Astrocyte (in vitro differentiated cells and primary cell): ENCODE measurements at regions not wholly inside any gene's neighbourhood (a gene's known extent, or its start where the extent isn't known, plus 50 kb on each side); places are given as distances from the start of the nearest gene placed in this dataset.

Experiments
- DNase-seq: peaks from one replicate; pipeline ENCODE4 v3.0.0-alpha.2; 2010; ENCODE audit warnings: low read depth
- FAIRE-seq: peaks from 2 replicates; lab custom pipeline; 2011; peaks lifted over from hg19 to GRCh38; lab: Jason Lieb, UNC
- H2AFZ ChIP-seq: 2 replicates; pipeline ENCODE4 v1.6.0; 2012; ENCODE audit warnings: low read depth, low read length, inconsistent platforms
- H3K27ac ChIP-seq: 2 replicates; pipeline ENCODE4 v1.5.1; 2011; ENCODE audit warnings: low read depth, low read length, inconsistent platforms
- H3K27me3 ChIP-seq: 2 replicates; pipeline ENCODE4 v1.6.0; 2011; ENCODE audit warnings: low read length, inconsistent platforms; ENCODE audit not compliant: insufficient read depth
- H3K36me3 ChIP-seq: 2 replicates; pipeline ENCODE4 v1.5.1; 2011; ENCODE audit warnings: low read length, inconsistent platforms; ENCODE audit not compliant: insufficient read depth
- H3K4me1 ChIP-seq: 2 replicates; pipeline ENCODE4 v1.5.1; 2011; ENCODE audit warnings: low read length, inconsistent platforms; ENCODE audit not compliant: insufficient read depth
- H3K4me2 ChIP-seq: 2 replicates; pipeline ENCODE4 v1.6.0; 2012; ENCODE audit warnings: low read length, inconsistent platforms
- H3K4me3 ChIP-seq: 2 replicates; pipeline ENCODE4 v1.5.1; 2011; ENCODE audit warnings: low read depth, mild to moderate bottlenecking, low read length, inconsistent platforms; ENCODE audit not compliant: insufficient read depth
- H3K79me2 ChIP-seq: 2 replicates; pipeline ENCODE4 v1.6.0; 2012; ENCODE audit warnings: mild to moderate bottlenecking, low read length, inconsistent platforms; ENCODE audit not compliant: insufficient read depth
- H3K9ac ChIP-seq: 2 replicates; pipeline ENCODE4 v1.6.0; 2012; ENCODE audit warnings: mild to moderate bottlenecking, low read length, inconsistent platforms
- H3K9me3 ChIP-seq: 2 replicates; pipeline ENCODE4 v1.5.1; 2012; ENCODE audit warnings: low read depth, mild to moderate bottlenecking, low read length, inconsistent platforms; ENCODE audit not compliant: insufficient read depth
- H4K20me1 ChIP-seq: 2 replicates; pipeline ENCODE4 v1.6.0; 2012; ENCODE audit warnings: low read length, inconsistent platforms; ENCODE audit not compliant: insufficient read depth
- H3K27ac Mint-ChIP-seq: one replicate; pipeline ENCODE4 v1.8.0; 2021; ENCODE audit warnings: mild to moderate bottlenecking, mixed read lengths; ENCODE audit not compliant: unreplicated experiment
- H3K27me3 Mint-ChIP-seq: one replicate; pipeline ENCODE4 v1.8.0; 2021; ENCODE audit warnings: low read depth, mixed read lengths; ENCODE audit not compliant: unreplicated experiment
- H3K36me3 Mint-ChIP-seq: one replicate; pipeline ENCODE4 v1.8.0; 2021; ENCODE audit warnings: low read depth, mixed read lengths; ENCODE audit not compliant: unreplicated experiment
- H3K4me1 Mint-ChIP-seq: one replicate; pipeline ENCODE4 v1.8.0; 2021; ENCODE audit warnings: low read depth, mixed read lengths; ENCODE audit not compliant: unreplicated experiment
- H3K4me3 Mint-ChIP-seq: one replicate; pipeline ENCODE4 v1.8.0; 2021; ENCODE audit warnings: mild to moderate bottlenecking, moderate library complexity, mixed read lengths; ENCODE audit not compliant: unreplicated experiment
- H3K9me3 Mint-ChIP-seq: one replicate; pipeline ENCODE4 v1.8.0; 2021; ENCODE audit warnings: mild to moderate bottlenecking, mixed read lengths; ENCODE audit not compliant: unreplicated experiment
- EZH2 ChIP-seq: IDR thresholded peaks from 2 replicates; pipeline ENCODE4 v1.6.1; 2012; ENCODE audit warnings: mild to moderate bottlenecking, low read length, inconsistent platforms; ENCODE audit not compliant: insufficient read depth
- TF ChIP-seq, protein P1 (sequence below): IDR thresholded peaks from 2 replicates; pipeline ENCODE4 v1.5.1; 2011; ENCODE audit warnings: low read depth, mild to moderate bottlenecking, inconsistent platforms, low read length, moderate library complexity; ENCODE audit not compliant: insufficient read depth

DNA sequence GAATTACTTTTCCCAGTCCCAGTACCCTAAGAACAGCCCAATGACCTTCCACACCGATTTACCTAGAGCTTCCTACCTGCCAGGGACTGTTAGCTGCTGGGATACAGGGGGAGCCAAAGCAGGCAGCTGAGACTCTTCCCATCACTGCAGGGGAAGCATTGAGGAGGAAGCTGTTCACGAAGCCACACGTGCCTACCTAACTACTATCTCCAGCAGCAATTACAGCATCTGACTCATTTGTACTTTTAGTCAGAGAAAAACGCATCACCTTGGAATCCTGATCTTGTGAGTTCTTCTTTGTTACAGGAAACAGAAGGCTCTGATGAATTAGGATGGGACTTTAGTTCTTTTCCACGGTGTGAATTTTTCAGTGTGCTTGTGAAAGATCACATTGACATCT, 113.7 kb upstream of the DHX40 start:
- H3K4me2 ChIP-seq = no peak overlapping the region
- no peak overlapping the region for H3K9ac ChIP-seq
- H3K4me1 Mint-ChIP-seq = peaks cover 2% of the 10 kb centered on the region
- no peak for TF ChIP-seq EZH2
- TF ChIP-seq, protein P1, sequence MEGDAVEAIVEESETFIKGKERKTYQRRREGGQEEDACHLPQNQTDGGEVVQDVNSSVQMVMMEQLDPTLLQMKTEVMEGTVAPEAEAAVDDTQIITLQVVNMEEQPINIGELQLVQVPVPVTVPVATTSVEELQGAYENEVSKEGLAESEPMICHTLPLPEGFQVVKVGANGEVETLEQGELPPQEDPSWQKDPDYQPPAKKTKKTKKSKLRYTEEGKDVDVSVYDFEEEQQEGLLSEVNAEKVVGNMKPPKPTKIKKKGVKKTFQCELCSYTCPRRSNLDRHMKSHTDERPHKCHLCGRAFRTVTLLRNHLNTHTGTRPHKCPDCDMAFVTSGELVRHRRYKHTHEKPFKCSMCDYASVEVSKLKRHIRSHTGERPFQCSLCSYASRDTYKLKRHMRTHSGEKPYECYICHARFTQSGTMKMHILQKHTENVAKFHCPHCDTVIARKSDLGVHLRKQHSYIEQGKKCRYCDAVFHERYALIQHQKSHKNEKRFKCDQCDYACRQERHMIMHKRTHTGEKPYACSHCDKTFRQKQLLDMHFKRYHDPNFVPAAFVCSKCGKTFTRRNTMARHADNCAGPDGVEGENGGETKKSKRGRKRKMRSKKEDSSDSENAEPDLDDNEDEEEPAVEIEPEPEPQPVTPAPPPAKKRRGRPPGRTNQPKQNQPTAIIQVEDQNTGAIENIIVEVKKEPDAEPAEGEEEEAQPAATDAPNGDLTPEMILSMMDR = no peak
- no peaks in the 10 kb centered on the region for H3K4me1 ChIP-seq
- H3K36me3 Mint-ChIP-seq = no peaks in the 10 kb centered on the region
- H3K36me3 ChIP-seq = no peaks in the 10 kb centered on the region
- H3K27ac ChIP-seq = no peak overlapping the region
- H3K9me3 ChIP-seq = no peaks in the 10 kb centered on the region
- no peaks in the 10 kb centered on the region for H3K27me3 Mint-ChIP-seq
- H2AFZ ChIP-seq = no peak overlapping the region
- no peak overlapping the region for H3K27ac Mint-ChIP-seq
- no peaks in the 10 kb centered on the region for H3K9me3 Mint-ChIP-seq
- no peaks in the 10 kb centered on the region for H3K79me2 ChIP-seq
- H3K4me3 ChIP-seq = no peak overlapping the region
- DNase-seq = peak; percentile 57
- no peaks in the 10 kb centered on the region for H3K27me3 ChIP-seq
- FAIRE-seq = no peak
- no peak overlapping the region for H3K4me3 Mint-ChIP-seq
- no peaks in the 10 kb centered on the region for H4K20me1 ChIP-seq

DNA sequence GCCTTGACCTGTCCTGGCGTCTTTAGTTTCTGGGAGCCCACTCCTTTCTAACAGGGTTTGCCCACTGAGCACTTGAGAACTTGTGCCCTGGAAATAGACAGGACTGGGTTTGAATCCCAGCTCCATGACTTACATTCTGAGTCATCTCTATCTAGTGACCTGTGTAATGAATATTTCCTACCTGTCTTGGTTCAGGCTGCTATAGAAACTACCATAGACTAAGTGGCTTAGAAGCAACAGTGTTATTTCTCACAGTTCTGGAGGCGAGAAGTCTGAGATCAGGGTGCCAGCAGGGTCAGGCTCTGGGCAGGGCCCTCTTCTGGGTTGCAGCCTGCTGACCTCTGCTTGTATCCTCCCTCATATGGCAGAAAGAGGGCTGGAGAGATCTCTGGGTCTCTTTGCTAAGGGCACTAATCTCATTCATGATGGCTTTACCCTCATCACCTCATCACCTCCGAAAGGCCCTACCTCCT, 110.7 kb upstream of the DHX40 start:
- Histone ChIP-seq H4K20me1 (no peaks in the 10 kb centered on the region), H2AFZ (no peak overlapping the region), H3K4me2 (peak overlapping the region; percentile 1), H3K9me3 (no peaks in the 10 kb centered on the region), H3K9ac (no peak overlapping the region), H3K27me3 (no peaks in the 10 kb centered on the region), H3K4me3 (no peak overlapping the region), H3K79me2 (no peaks in the 10 kb centered on the region), H3K4me1 (no peaks in the 10 kb centered on the region), H3K36me3 (no peaks in the 10 kb centered on the region), H3K27ac (no peak overlapping the region)
- no peak overlapping the region for H3K4me3 Mint-ChIP-seq
- TF ChIP-seq, protein P1 = no peak
- TF ChIP-seq EZH2 = no peak
- FAIRE-seq = no peak
- no peak for DNase-seq
- no peaks in the 10 kb centered on the region for H3K9me3 Mint-ChIP-seq
- H3K4me1 Mint-ChIP-seq = peaks cover 2% of the 10 kb centered on the region
- no peak overlapping the region for H3K27ac Mint-ChIP-seq
- no peaks in the 10 kb centered on the region for H3K27me3 Mint-ChIP-seq
- H3K36me3 Mint-ChIP-seq = peaks cover 2% of the 10 kb centered on the region

DNA sequence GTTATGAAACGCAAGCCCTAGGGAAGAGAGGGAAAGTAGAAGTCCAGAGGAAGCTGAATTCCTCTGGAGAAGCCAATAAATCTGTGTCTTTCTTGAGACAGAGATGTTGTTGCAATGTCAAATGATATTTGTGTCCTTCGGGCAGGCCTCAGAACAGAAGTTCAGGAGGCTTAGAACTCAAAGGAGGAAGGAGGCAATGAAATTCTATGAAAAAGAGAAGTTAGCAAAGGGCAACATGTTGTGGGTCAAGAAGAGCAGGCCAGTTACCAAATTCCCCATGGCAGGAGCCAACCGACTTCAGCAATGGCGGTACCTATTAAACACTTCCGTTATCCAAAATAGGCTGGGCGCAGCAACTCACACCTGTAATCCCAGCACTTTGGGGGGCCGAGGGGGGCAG, 109.0 kb upstream of the DHX40 start:
- no peak overlapping the region for H2AFZ ChIP-seq
- Mint-ChIP-seq H3K27ac (no peak overlapping the region), H3K9me3 (no peaks in the 10 kb centered on the region), H3K27me3 (peaks cover 1% of the 10 kb centered on the region), H3K4me1 (peaks cover 2% of the 10 kb centered on the region), H3K36me3 (peaks cover 2% of the 10 kb centered on the region), H3K4me3 (no peak overlapping the region)
- no peaks in the 10 kb centered on the region for H3K27me3 ChIP-seq
- FAIRE-seq = no peak
- H3K4me2 ChIP-seq = no peak overlapping the region
- H4K20me1 ChIP-seq = no peaks in the 10 kb centered on the region
- no peak overlapping the region for H3K27ac ChIP-seq
- H3K79me2 ChIP-seq = no peaks in the 10 kb centered on the region
- no peaks in the 10 kb centered on the region for H3K4me1 ChIP-seq
- TF ChIP-seq EZH2 = no peak
- TF ChIP-seq, protein P1 = no peak
- no peak overlapping the region for H3K9ac ChIP-seq
- DNase-seq = no peak
- H3K4me3 ChIP-seq = no peak overlapping the region
- no peaks in the 10 kb centered on the region for H3K36me3 ChIP-seq
- no peaks in the 10 kb centered on the region for H3K9me3 ChIP-seq
